Esophagus squamous epithelium (tissue), 4 donors: ENCODE measurements at regions not wholly inside any gene's neighbourhood (a gene's known extent, or its start where the extent isn't known, plus 50 kb on each side); places are given as distances from the start of the nearest gene placed in this dataset.

Experiments
- POLR2A ChIP-seq, 4 donors: fragments of 450-650 bp; IDR thresholded peaks; one replicate each; pipeline ENCODE4 v1.6.1; 2017; ENCODE audit warnings: antibody characterized with exemption in 4 of 4, mild to moderate bottlenecking in 4 of 4, moderate library complexity in 3 of 4
- TF ChIP-seq, protein P1 (sequence below), 6 experiments: fragments of 450-650 bp in 4 of 6; fragments of 200-600 bp in 2 of 6; sonication (generic) in 2 of 6; IDR thresholded peaks; one replicate each; pipeline ENCODE4 v1.5.1; 2016 to 2019; ENCODE audit warnings: antibody characterized with exemption in 6 of 6, mild to moderate bottlenecking in 4 of 6, moderate library complexity in 4 of 6

DNA sequence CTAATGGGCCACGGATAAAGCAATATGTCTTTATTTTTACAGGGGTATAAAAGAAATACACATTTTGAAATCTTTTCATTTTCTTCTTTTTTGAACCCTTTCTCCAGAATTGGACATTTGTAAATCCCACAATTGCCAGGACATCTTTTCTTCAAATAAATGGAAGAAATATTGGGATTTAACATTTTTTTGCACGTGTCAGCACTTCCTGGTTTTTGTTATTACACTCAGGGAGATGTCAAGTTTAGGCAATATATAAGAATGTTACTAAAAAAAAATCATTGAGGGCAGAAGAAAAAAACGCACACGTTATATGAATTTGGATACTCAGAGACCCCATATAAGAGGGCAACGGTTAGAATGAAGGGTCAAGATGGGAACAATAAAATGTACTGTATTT, 78.3 kb upstream of the TMCO5A start:
- TF ChIP-seq, protein P1, sequence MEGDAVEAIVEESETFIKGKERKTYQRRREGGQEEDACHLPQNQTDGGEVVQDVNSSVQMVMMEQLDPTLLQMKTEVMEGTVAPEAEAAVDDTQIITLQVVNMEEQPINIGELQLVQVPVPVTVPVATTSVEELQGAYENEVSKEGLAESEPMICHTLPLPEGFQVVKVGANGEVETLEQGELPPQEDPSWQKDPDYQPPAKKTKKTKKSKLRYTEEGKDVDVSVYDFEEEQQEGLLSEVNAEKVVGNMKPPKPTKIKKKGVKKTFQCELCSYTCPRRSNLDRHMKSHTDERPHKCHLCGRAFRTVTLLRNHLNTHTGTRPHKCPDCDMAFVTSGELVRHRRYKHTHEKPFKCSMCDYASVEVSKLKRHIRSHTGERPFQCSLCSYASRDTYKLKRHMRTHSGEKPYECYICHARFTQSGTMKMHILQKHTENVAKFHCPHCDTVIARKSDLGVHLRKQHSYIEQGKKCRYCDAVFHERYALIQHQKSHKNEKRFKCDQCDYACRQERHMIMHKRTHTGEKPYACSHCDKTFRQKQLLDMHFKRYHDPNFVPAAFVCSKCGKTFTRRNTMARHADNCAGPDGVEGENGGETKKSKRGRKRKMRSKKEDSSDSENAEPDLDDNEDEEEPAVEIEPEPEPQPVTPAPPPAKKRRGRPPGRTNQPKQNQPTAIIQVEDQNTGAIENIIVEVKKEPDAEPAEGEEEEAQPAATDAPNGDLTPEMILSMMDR (IDR thresholded peaks at IDR 0.05), result no peak
- TF ChIP-seq POLR2A (IDR thresholded peaks at IDR 0.05), result no peak
